ENCODE measurements at regions not wholly inside any gene's neighbourhood (a gene's known extent, or its start where the extent isn't known, plus 50 kb on each side); places are given as distances from the start of the nearest gene placed in this dataset.

DNA sequence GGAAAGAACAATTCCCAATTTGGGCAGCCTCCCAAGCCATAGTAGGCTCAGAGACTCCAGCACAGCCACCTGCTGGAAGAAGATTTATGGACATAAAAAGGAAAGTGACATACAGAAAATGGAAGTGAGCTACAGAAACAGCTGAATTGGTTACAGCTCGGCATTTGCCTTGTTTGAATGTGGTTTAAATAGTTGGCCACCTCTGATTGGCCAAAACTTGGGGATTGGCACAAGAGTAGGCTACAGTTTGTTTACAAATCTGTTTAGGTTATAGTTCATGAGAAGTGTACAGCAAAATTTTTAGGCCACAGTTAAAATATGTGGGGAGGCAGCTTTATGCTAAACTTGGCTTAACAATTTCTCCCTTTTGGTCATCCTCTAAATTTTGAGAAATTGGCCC is 150.4 kb downstream of the MAGEC1 start:
- no peaks in the 10 kb centered on the region for H3K27me3 ChIP-seq (ENCODE audit: control insufficient read depth, insufficient read depth, low read length)

DNA sequence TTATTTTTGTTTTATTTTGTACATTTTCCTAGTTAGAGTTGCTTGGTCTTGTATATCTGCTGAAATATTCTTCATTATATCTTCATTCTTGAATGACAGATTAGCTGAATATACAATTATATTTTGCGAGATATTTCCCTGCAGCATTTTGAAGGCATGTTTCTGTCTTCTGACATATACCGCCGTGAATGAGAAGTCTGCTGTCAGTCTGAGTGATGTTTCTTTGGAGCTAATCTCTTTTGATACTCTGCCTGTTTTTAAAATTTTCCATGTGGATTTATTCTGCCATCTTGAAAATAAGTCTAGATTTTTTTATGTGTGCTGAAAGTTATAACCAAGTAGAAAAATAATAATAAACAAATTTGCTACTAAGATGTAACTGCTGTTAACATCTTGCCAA is 148.5 kb downstream of the MAGEC1 start:
- H3K79me2 ChIP-seq (ENCODE audit: control insufficient read depth, insufficient read depth, low read length) = no peaks in the 10 kb centered on the region
- no peaks in the 10 kb centered on the region for H3K27me3 ChIP-seq (ENCODE audit: control insufficient read depth, insufficient read depth, low read length)
- no peak for TF ChIP-seq EZH2 (IDR thresholded peaks at IDR 0.05; ENCODE audit: low read length, missing control alignments)
- H3K9ac ChIP-seq (ENCODE audit: insufficient read depth, low read length) = no peak overlapping the region
- no peaks in the 10 kb centered on the region for H3K4me1 ChIP-seq (ENCODE audit: control insufficient read depth, extremely low read depth, insufficient read depth, low read length)
- H3K36me3 ChIP-seq (ENCODE audit: control insufficient read depth, insufficient read depth, low read length) = no peaks in the 10 kb centered on the region
- H4K20me1 ChIP-seq (ENCODE audit: control insufficient read depth, extremely low read depth, insufficient read depth, low read length) = no peaks in the 10 kb centered on the region
- DNase-seq (ENCODE audit: low read depth in 2 of 2) = no peak
- no peaks in the 10 kb centered on the region for H3K9me3 ChIP-seq (ENCODE audit: control insufficient read depth, insufficient read depth, low read depth, low read length)
- H3K27ac ChIP-seq (ENCODE audit: insufficient read depth, low read length) = no peak overlapping the region
- no peak overlapping the region for H2AFZ ChIP-seq (ENCODE audit: low read length)
- H3K4me3 ChIP-seq (replicated peaks in 1 of 4; ENCODE audit: control extremely low read depth in 1 of 4, insufficient read depth in 1 of 4, low read depth in 3 of 4, low read length in 4 of 4) = no peak overlapping the region
- H3K4me2 ChIP-seq (ENCODE audit: extremely low read depth, insufficient read depth, low read length) = no peak overlapping the region

More for the DNA sequence above, 150.4 kb downstream of the MAGEC1 start:
- DNase-seq (ENCODE audit: low read depth in 2 of 2) = no peak
- H3K79me2 ChIP-seq (ENCODE audit: control insufficient read depth, insufficient read depth, low read length) = no peaks in the 10 kb centered on the region
- H3K9me3 ChIP-seq (ENCODE audit: control insufficient read depth, insufficient read depth, low read depth, low read length) = no peaks in the 10 kb centered on the region
- TF ChIP-seq, protein P1, sequence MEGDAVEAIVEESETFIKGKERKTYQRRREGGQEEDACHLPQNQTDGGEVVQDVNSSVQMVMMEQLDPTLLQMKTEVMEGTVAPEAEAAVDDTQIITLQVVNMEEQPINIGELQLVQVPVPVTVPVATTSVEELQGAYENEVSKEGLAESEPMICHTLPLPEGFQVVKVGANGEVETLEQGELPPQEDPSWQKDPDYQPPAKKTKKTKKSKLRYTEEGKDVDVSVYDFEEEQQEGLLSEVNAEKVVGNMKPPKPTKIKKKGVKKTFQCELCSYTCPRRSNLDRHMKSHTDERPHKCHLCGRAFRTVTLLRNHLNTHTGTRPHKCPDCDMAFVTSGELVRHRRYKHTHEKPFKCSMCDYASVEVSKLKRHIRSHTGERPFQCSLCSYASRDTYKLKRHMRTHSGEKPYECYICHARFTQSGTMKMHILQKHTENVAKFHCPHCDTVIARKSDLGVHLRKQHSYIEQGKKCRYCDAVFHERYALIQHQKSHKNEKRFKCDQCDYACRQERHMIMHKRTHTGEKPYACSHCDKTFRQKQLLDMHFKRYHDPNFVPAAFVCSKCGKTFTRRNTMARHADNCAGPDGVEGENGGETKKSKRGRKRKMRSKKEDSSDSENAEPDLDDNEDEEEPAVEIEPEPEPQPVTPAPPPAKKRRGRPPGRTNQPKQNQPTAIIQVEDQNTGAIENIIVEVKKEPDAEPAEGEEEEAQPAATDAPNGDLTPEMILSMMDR (conservative IDR thresholded peaks at IDR 0.05 in 1 of 2, IDR thresholded peaks at IDR 0.05 in 1 of 2; ENCODE audit: low read depth in 1 of 2, low read length in 2 of 2) = no peak
- TF ChIP-seq EZH2 (IDR thresholded peaks at IDR 0.05; ENCODE audit: low read length, missing control alignments) = no peak
- H3K27ac ChIP-seq (ENCODE audit: insufficient read depth, low read length) = no peak overlapping the region
- H3K4me3 ChIP-seq (replicated peaks in 1 of 4; ENCODE audit: control extremely low read depth in 1 of 4, insufficient read depth in 1 of 4, low read depth in 3 of 4, low read length in 4 of 4) = no peak overlapping the region
- no peaks in the 10 kb centered on the region for H3K36me3 ChIP-seq (ENCODE audit: control insufficient read depth, insufficient read depth, low read length)
- no peak overlapping the region for H3K4me2 ChIP-seq (ENCODE audit: extremely low read depth, insufficient read depth, low read length)
- no peaks in the 10 kb centered on the region for H4K20me1 ChIP-seq (ENCODE audit: control insufficient read depth, extremely low read depth, insufficient read depth, low read length)
- no peak overlapping the region for H3K9ac ChIP-seq (ENCODE audit: insufficient read depth, low read length)
- H3K4me1 ChIP-seq (ENCODE audit: control insufficient read depth, extremely low read depth, insufficient read depth, low read length) = no peaks in the 10 kb centered on the region
- H2AFZ ChIP-seq (ENCODE audit: low read length) = no peak overlapping the region

DNA sequence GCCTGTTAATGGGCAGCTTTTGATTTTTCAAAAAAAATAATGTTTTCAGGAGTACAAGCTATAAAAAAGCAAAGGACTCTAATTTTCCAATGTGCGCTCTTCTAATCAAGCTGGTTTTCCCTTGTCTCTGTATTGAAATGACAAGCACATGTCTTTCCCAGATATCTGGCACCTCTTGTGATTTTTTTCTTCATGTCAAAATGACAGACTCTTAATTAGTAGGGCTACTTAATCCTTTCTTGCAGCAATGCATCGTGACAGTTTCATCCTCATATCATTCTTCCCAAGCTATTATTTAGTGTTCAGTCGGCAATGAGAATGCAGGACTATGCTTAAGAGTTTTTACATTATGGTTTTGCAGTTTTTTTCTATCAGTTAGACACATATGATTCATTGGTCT is 139.5 kb downstream of the MAGEC1 start:
- H3K27ac ChIP-seq (ENCODE audit: insufficient read depth, low read length) = no peak overlapping the region

More for the DNA sequence above, 139.5 kb downstream of the MAGEC1 start:
- H3K79me2 ChIP-seq (ENCODE audit: control insufficient read depth, insufficient read depth, low read length) = no peaks in the 10 kb centered on the region
- no peak overlapping the region for H3K9ac ChIP-seq (ENCODE audit: insufficient read depth, low read length)
- no peak overlapping the region for H2AFZ ChIP-seq (ENCODE audit: low read length)
- H3K9me3 ChIP-seq (ENCODE audit: control insufficient read depth, insufficient read depth, low read depth, low read length) = no peaks in the 10 kb centered on the region
- no peaks in the 10 kb centered on the region for H4K20me1 ChIP-seq (ENCODE audit: control insufficient read depth, extremely low read depth, insufficient read depth, low read length)
- no peaks in the 10 kb centered on the region for H3K36me3 ChIP-seq (ENCODE audit: control insufficient read depth, insufficient read depth, low read length)
- no peaks in the 10 kb centered on the region for H3K4me1 ChIP-seq (ENCODE audit: control insufficient read depth, extremely low read depth, insufficient read depth, low read length)
- TF ChIP-seq EZH2 (IDR thresholded peaks at IDR 0.05; ENCODE audit: low read length, missing control alignments) = no peak
- TF ChIP-seq, protein P1 (conservative IDR thresholded peaks at IDR 0.05 in 1 of 2, IDR thresholded peaks at IDR 0.05 in 1 of 2; ENCODE audit: low read depth in 1 of 2, low read length in 2 of 2) = no peak
- DNase-seq (ENCODE audit: low read depth in 2 of 2) = no peak
- no peak overlapping the region for H3K4me2 ChIP-seq (ENCODE audit: extremely low read depth, insufficient read depth, low read length)
- H3K4me3 ChIP-seq (replicated peaks in 1 of 4; ENCODE audit: control extremely low read depth in 1 of 4, insufficient read depth in 1 of 4, low read depth in 3 of 4, low read length in 4 of 4) = no peak overlapping the region
- H3K27me3 ChIP-seq (ENCODE audit: control insufficient read depth, insufficient read depth, low read length) = no peaks in the 10 kb centered on the region

All from fibroblast of lung (primary cell).